ENCODE measurements at regions not wholly inside any gene's neighbourhood (a gene's known extent, or its start where the extent isn't known, plus 50 kb on each side); places are given as distances from the start of the nearest gene placed in this dataset.

DNA sequence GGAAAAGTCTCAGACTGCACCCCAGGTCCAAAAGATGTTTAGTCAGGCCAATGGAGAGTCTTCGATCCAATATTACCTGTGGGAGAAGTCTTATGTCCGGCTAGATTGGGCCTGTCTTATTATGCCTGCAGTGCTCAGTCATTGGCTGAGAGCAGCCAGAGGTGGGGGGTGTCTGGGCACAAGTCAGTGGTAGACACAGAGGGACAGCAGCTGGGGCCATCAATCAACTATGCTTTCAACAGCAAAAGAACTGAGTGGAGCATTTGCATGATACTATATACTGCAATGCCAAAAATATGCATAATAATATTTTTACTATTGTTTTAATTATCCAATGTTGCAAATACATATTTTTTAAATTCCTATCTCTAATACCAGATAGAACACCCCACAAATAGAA is 298.6 kb upstream of the CDH20 start:
- TF ChIP-seq CTCF (IDR thresholded peaks at IDR 0.05) (no peak), ZFX (IDR thresholded peaks at IDR 0.05; ENCODE audit: borderline replicate concordance) (no peak)
